ENCODE measurements at regions not wholly inside any gene's neighbourhood (a gene's known extent, or its start where the extent isn't known, plus 50 kb on each side); places are given as distances from the start of the nearest gene placed in this dataset.

DNA sequence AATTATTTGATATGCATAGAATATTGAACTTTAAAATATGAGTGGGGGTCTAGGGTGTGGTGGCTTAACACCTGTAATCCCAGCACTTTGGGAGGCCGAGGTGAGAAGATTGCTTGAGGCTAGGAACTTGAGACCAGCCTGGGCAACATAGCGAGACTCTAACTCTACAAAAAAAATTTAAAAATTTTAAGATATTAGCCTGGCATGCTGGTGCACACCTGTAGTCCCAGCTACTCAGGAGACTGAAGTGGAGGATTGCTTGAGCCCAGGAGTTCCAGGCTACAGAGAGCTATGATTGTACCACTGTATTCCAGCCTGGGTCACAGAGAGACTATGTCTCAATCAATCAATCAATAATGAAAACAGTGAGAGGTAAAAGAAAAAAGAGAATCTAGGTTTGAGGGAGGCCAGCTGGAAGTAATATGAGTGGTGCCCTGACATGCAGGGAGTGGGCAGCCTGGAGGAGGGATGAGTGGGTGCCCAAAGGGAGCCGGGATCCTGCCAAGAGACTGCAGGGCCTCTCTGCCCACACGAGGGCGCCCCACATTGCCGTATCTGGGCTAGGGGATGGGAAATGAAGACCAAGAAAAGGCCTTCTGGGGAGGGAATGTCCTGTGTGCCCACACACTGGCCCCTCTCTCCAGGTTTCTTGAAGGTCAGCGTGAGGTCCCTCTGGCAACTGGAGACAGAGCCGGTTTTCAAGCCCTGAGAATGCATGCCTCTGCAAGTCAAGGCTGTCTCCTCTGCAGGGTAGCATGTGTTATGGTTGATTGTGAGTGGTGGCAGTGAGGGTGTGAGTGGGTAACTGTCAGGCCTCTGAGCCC, 93.9 kb upstream of the PPM1J start:
- no peak overlapping the region for H3K4me3 ChIP-seq
- in situ Hi-C loops (cut with MboI; ENCODE audit: low pct_ligation_motif_present in 1 of 4, low pct_unique_long_range_greater_than_20kb in 1 of 4, low sequenced_read_pairs in 3 of 4) = loop anchor here in 2 of 4 donors (5.0 to 10.0 kb wide), 3 partner anchors 84 to 236 kb away; partner anchors contain the start of gene PPM1J (in 1 of the 2)
- intact Hi-C loops (cut with DNase I; ENCODE audit: low total_unique reads) = no loop called here
- WGBS, 2 donors (ENCODE audit: low coverage in 1 of 2) = 27 to 81% methylated on average over 2 to 8 of the region's 8 CpGs
- peak; percentile 82 for DNase-seq
- H3K27me3 ChIP-seq = no peaks in the 10 kb centered on the region
- TF ChIP-seq, protein P1, sequence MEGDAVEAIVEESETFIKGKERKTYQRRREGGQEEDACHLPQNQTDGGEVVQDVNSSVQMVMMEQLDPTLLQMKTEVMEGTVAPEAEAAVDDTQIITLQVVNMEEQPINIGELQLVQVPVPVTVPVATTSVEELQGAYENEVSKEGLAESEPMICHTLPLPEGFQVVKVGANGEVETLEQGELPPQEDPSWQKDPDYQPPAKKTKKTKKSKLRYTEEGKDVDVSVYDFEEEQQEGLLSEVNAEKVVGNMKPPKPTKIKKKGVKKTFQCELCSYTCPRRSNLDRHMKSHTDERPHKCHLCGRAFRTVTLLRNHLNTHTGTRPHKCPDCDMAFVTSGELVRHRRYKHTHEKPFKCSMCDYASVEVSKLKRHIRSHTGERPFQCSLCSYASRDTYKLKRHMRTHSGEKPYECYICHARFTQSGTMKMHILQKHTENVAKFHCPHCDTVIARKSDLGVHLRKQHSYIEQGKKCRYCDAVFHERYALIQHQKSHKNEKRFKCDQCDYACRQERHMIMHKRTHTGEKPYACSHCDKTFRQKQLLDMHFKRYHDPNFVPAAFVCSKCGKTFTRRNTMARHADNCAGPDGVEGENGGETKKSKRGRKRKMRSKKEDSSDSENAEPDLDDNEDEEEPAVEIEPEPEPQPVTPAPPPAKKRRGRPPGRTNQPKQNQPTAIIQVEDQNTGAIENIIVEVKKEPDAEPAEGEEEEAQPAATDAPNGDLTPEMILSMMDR (IDR thresholded peaks at IDR 0.05) = peak; percentile 76 to 84 (median 81)
- no peak for TF ChIP-seq POLR2A (IDR thresholded peaks at IDR 0.05)
- peaks cover 0 to 7% (median 0%) of the 10 kb centered on the region in 4 donors for H3K4me1 ChIP-seq
- H3K36me3 ChIP-seq = no peaks in the 10 kb centered on the region
- H3K9me3 ChIP-seq = no peaks in the 10 kb centered on the region
- H3K27ac ChIP-seq = no peak overlapping the region

DNA sequence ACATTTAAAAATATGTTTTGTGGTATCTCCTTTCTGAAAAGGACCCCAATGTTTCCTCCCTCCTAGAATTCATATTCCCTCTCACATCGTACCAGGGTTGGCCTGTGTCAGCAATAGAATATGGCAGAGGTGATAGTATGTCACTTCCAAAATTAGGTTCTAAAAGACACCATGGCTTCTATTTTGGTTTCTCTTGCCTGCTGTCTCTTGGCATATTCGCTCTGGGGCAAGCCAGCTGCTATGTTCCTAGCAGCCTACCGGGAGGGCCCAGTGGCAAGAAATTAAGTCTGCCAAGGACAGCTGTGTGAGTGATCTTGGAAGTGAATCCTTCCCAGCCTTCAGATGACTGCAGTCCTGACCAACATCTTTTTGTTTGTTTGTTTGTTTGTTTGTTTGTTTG, 92.9 kb upstream of the PPM1J start:
- peaks cover 0 to 7% (median 0%) of the 10 kb centered on the region in 4 donors for H3K4me1 ChIP-seq
- no peaks in the 10 kb centered on the region for H3K27me3 ChIP-seq
- in situ Hi-C loops (cut with MboI; ENCODE audit: low pct_ligation_motif_present in 1 of 4, low pct_unique_long_range_greater_than_20kb in 1 of 4, low sequenced_read_pairs in 3 of 4) = loop anchor here in 2 of 4 donors (5.0 to 10.0 kb wide), 3 partner anchors 83 to 237 kb away; partner anchors contain the start of gene PPM1J (in 1 of the 2)
- no peak for TF ChIP-seq POLR2A (IDR thresholded peaks at IDR 0.05)
- TF ChIP-seq POLR2AphosphoS5 (IDR thresholded peaks at IDR 0.05) = no peak
- TF ChIP-seq, protein P1 (IDR thresholded peaks at IDR 0.05) = no peak
- no peak for TF ChIP-seq EP300 (IDR thresholded peaks at IDR 0.05; ENCODE audit: low read depth)
- intact Hi-C loops (cut with DNase I; ENCODE audit: low total_unique reads) = no loop called here
- 50 to 84% methylated on average over 1 to 3 of the region's 3 CpGs for WGBS, 2 donors (ENCODE audit: low coverage in 1 of 2)
- H3K9me3 ChIP-seq = no peaks in the 10 kb centered on the region
- H3K4me3 ChIP-seq = no peak overlapping the region
- no peak overlapping the region for H3K27ac ChIP-seq
- no peak for DNase-seq
- H3K36me3 ChIP-seq = no peaks in the 10 kb centered on the region

DNA sequence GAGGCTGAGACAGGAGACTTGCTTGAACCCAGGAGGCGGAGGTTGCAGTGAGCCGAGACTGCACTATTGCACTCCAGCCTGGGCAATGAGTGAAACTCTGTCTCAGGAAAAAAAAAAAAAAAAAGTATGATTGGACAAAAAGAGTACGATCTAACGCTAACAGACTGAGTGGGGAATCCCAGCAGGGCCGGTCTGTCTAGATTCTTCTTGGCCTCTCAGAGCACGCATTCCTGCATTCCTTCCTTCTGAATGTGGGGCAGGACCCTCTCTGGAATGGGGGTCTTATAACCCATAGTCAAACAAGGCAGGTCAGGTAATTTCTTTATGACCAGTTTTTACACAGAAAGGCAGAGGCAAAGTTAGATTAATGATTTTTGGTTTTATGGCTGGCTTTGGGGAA, 92.0 kb upstream of the PPM1J start:
- DNase-seq = no peak
- WGBS, 2 donors (ENCODE audit: low coverage in 1 of 2) = 82 to 86% methylated on average over 1 to 6 of the region's 6 CpGs
- Histone ChIP-seq H3K9me3 (no peaks in the 10 kb centered on the region), H3K27me3 (no peaks in the 10 kb centered on the region), H3K27ac (no peak overlapping the region), H3K4me1 (peaks cover 0 to 7% (median 0%) of the 10 kb centered on the region in 4 donors), H3K36me3 (no peaks in the 10 kb centered on the region), H3K4me3 (no peak overlapping the region)
- in situ Hi-C loops (cut with MboI; ENCODE audit: low pct_ligation_motif_present in 1 of 4, low pct_unique_long_range_greater_than_20kb in 1 of 4, low sequenced_read_pairs in 3 of 4) = loop anchor here in 2 of 4 donors (5.0 to 10.0 kb wide), 3 partner anchors 82 to 238 kb away; partner anchors contain the start of gene PPM1J (in 1 of the 2)
- TF ChIP-seq POLR2A (IDR thresholded peaks at IDR 0.05) (no peak), POLR2AphosphoS5 (IDR thresholded peaks at IDR 0.05) (no peak)
- TF ChIP-seq, protein P1 (IDR thresholded peaks at IDR 0.05) = no peak
- intact Hi-C loops (cut with DNase I; ENCODE audit: low total_unique reads) = no loop called here

DNA sequence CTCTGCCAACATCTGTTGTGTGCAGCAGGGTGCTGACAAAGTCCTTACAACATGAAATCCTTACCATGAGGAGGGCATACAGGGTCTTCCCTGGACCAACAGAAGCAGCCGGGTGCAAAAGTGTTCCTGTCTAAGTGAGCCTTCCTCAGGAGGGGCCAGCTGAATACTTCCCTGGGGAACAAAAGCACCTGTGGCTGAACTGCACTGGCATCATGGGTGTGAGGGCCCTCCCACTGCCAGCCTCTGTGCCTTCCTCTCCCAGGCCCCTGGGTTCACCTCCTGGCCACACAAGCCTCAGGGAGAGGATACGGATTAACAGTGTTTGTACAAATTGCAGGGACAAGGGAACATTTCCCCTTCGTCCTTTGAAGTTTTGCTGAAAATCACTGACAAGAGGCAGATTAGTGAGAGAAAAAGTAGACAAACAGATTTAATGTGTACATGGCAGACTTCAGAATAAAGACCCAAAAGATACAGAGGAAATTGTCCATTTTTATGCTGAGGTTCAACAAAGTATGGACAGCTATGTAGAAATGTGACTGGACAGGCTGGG, 91.0 kb upstream of the PPM1J start:
- intact Hi-C loops (cut with DNase I; ENCODE audit: low total_unique reads) = no loop called here
- H3K9me3 ChIP-seq = no peaks in the 10 kb centered on the region
- no peaks in the 10 kb centered on the region for H3K36me3 ChIP-seq
- TF ChIP-seq POLR2AphosphoS5 (IDR thresholded peaks at IDR 0.05) = no peak
- no peak for TF ChIP-seq EP300 (IDR thresholded peaks at IDR 0.05; ENCODE audit: low read depth)
- TF ChIP-seq POLR2A (IDR thresholded peaks at IDR 0.05) = no peak
- TF ChIP-seq, protein P1 (IDR thresholded peaks at IDR 0.05) = no peak
- in situ Hi-C loops (cut with MboI; ENCODE audit: low pct_ligation_motif_present in 1 of 4, low pct_unique_long_range_greater_than_20kb in 1 of 4, low sequenced_read_pairs in 3 of 4) = loop anchor here in 2 of 4 donors (5.0 to 10.0 kb wide), 3 partner anchors 81 to 239 kb away; partner anchors contain the start of gene PPM1J (in 1 of the 2)
- H3K27me3 ChIP-seq = no peaks in the 10 kb centered on the region
- peaks cover 0 to 7% (median 0%) of the 10 kb centered on the region in 4 donors for H3K4me1 ChIP-seq
- WGBS, 2 donors (ENCODE audit: low coverage in 1 of 2) = 75 to 86% methylated on average over 1 to 3 of the region's 3 CpGs
- no peak overlapping the region for H3K4me3 ChIP-seq
- DNase-seq = no peak
- no peak overlapping the region for H3K27ac ChIP-seq

All from transverse colon (tissue), 4 donors.